ENCODE measurements at regions not wholly inside any gene's neighbourhood (a gene's known extent, or its start where the extent isn't known, plus 50 kb on each side); places are given as distances from the start of the nearest gene placed in this dataset.

DNA sequence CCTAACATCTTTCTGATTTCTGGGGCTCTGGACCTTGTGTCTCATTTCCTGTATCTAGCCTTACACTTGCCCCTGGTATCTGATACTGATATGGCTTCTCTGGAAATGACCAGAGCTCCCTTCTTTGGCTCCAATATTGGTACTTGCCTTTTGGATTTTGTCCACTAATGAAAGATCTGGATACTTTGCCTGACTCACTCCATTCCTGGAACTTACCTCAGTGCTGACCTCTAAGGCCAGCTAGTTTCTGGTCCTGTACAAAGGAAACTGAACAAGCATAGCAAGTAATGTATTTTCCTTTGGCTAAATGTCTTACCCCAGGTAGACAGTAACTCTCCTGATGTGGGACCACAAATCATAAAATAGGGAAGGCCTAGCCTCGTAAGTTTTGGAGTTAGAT, 93.8 kb upstream of the SLC4A7 start:
- TF ChIP-seq EP300 (IDR thresholded peaks at IDR 0.05) (no peak), POLR2A (IDR thresholded peaks at IDR 0.05) (no peak)
- TF ChIP-seq, protein P1, sequence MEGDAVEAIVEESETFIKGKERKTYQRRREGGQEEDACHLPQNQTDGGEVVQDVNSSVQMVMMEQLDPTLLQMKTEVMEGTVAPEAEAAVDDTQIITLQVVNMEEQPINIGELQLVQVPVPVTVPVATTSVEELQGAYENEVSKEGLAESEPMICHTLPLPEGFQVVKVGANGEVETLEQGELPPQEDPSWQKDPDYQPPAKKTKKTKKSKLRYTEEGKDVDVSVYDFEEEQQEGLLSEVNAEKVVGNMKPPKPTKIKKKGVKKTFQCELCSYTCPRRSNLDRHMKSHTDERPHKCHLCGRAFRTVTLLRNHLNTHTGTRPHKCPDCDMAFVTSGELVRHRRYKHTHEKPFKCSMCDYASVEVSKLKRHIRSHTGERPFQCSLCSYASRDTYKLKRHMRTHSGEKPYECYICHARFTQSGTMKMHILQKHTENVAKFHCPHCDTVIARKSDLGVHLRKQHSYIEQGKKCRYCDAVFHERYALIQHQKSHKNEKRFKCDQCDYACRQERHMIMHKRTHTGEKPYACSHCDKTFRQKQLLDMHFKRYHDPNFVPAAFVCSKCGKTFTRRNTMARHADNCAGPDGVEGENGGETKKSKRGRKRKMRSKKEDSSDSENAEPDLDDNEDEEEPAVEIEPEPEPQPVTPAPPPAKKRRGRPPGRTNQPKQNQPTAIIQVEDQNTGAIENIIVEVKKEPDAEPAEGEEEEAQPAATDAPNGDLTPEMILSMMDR (IDR thresholded peaks at IDR 0.05), result no peak
- Histone ChIP-seq H3K9me3 (no peaks in the 10 kb centered on the region), H3K27me3 (no peaks in the 10 kb centered on the region), H3K4me1 (ENCODE audit: insufficient read depth) (no peaks in the 10 kb centered on the region), H3K27ac (no peak overlapping the region), H3K4me3 (no peak overlapping the region), H3K36me3 (no peaks in the 10 kb centered on the region)
- 89 to 94% (median 90%) methylated on average over 1 of the region's 1 CpG for WGBS, 3 donors
- DNase-seq, result no peak
- intact Hi-C loops (cut with DNase I), result loop anchor here in 1 of 4 donors (10.0 kb wide), 1 partner anchor 87 kb away; no protein-coding TSS in a partner anchor

- Histone ChIP-seq H3K9me3 (no peaks in the 10 kb centered on the region), H3K4me1 (ENCODE audit: insufficient read depth) (no peaks in the 10 kb centered on the region), H3K4me3 (no peak overlapping the region), H3K27me3 (no peaks in the 10 kb centered on the region), H3K27ac (no peak overlapping the region), H3K36me3 (no peaks in the 10 kb centered on the region)
- WGBS, 3 donors, result 77 to 85% (median 85%) methylated on average over 5 of the region's 5 CpGs
- no peak for DNase-seq
- intact Hi-C loops (cut with DNase I), result loop anchor here in 1 of 4 donors (10.0 kb wide), 1 partner anchor 87 kb away; no protein-coding TSS in a partner anchor
- TF ChIP-seq, protein P1 (IDR thresholded peaks at IDR 0.05), result no peak
- TF ChIP-seq POLR2A (IDR thresholded peaks at IDR 0.05) (no peak), EP300 (IDR thresholded peaks at IDR 0.05) (no peak)
These were observed 93.3 kb upstream of the SLC4A7 start for GRCh38 chr3:27577504-27577903.

- H3K9me3 ChIP-seq, result no peaks in the 10 kb centered on the region
- 70 to 83% (median 78%) methylated on average over 3 of the region's 3 CpGs for WGBS, 3 donors
- H3K4me1 ChIP-seq (ENCODE audit: insufficient read depth), result no peaks in the 10 kb centered on the region
- intact Hi-C loops (cut with DNase I), result loop anchor here in 1 of 4 donors (10.0 kb wide), 1 partner anchor 89 kb away; no protein-coding TSS in a partner anchor
- no peak overlapping the region for H3K27ac ChIP-seq
- TF ChIP-seq EP300 (IDR thresholded peaks at IDR 0.05) (no peak), POLR2A (IDR thresholded peaks at IDR 0.05) (no peak)
- TF ChIP-seq, protein P1 (IDR thresholded peaks at IDR 0.05), result no peak
- H3K36me3 ChIP-seq, result no peaks in the 10 kb centered on the region
- H3K27me3 ChIP-seq, result no peaks in the 10 kb centered on the region
- DNase-seq, result no peak
- no peak overlapping the region for H3K4me3 ChIP-seq
These were observed 92.0 kb upstream of the SLC4A7 start for GRCh38 chr3:27576171-27576570.

- Histone ChIP-seq H3K36me3 (no peaks in the 10 kb centered on the region), H3K27ac (no peak overlapping the region), H3K9me3 (no peaks in the 10 kb centered on the region), H3K4me3 (no peak overlapping the region), H3K4me1 (ENCODE audit: insufficient read depth) (no peaks in the 10 kb centered on the region), H3K27me3 (no peaks in the 10 kb centered on the region)
- 12 to 31% (median 22%) methylated on average over 3 of the region's 3 CpGs for WGBS, 3 donors
- intact Hi-C loops (cut with DNase I), result loop anchor here in 1 of 4 donors (10.0 kb wide), 1 partner anchor 89 kb away; no protein-coding TSS in a partner anchor
- DNase-seq, result no peak
- no peak for TF ChIP-seq EP300 (IDR thresholded peaks at IDR 0.05)
- TF ChIP-seq, protein P1 (IDR thresholded peaks at IDR 0.05), result no peak
- TF ChIP-seq POLR2A (IDR thresholded peaks at IDR 0.05), result no peak
These were observed 91.3 kb upstream of the SLC4A7 start for GRCh38 chr3:27575499-27575898.

Data from ovary (tissue), 7 donors.